Dedifferentiated amniotic fluid mesenchymal stem cell (primary cell): ENCODE measurements at regions not wholly inside any gene's neighbourhood (a gene's known extent, or its start where the extent isn't known, plus 50 kb on each side); places are given as distances from the start of the nearest gene placed in this dataset.
"Not testable (repeated sequence)": the region's sequence is repeated elsewhere in the genome, so short reads cannot be mapped to it uniquely, and the experiment has no call there.

ENCODE experiments used
- DNase-seq: peaks from one replicate; pipeline ENCODE4 v3.0.0-alpha.2; 2016; ENCODE audit errors: extremely low spot score

DNA sequence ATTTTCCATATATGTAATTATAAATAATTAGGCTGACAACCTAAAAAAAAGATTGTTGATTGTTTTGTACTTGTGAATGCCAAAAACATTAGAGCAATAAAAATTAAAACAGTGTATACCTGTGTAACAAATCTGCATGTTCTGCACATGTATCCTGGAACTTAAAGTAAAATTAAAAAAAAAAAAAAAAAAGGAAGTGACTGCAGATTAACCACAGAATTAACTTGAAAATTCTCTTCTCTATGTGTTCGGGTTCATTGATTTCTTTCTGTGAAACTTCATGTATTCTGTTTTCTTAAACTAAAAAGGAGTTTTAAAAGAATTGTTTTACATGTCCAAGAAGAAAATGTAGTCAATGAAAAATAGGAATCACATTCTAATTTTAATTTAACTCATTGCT, 95.7 kb downstream of the FASLG start:
- no peak for DNase-seq

GRCh38 chr1:172755099-172755498, 96.2 kb downstream of the FASLG start:
- no peak for DNase-seq

- no peak for DNase-seq
These were observed 97.1 kb downstream of the FASLG start for GRCh38 chr1:172756024-172756423.

DNA sequence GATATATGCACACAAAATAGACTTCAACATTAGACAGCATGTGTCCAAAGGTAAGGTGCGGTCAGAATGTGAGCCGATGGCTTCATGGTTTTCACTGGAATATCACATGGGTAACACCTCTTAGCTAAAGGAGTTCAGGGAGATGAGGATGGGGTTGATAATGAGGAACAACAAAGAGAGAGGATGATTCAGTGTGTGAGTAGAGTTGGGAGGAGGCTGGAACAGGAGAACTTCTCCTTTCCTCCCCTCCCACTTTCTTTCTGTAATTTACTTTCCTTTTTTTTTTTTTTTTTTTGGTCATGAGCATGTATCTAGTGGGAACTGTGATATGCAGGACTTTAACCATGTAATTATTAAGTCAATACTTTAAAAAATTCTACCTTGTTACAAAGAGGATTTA, 99.4 kb downstream of the FASLG start:
- DNase-seq: no peak

DNA sequence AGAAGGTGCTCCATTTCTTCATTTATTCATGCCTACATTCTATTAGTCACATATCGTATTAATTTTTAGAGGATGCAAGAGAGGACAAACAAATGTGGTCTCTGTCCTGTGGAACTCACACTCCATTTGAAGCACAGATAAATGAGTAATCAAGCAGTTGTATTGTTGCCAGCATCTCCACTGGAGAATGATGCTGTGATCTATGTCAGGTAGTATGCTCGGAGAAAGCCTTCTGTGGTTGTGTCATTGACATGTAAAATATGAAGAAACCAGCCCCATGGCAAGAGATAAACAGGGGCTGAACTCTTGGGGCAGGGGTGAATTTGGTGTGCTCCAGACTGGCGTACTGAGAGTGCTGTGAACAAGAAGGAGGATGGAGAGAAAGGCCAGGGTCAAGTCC, 101.2 kb downstream of the FASLG start:
- DNase-seq: no peak

DNA sequence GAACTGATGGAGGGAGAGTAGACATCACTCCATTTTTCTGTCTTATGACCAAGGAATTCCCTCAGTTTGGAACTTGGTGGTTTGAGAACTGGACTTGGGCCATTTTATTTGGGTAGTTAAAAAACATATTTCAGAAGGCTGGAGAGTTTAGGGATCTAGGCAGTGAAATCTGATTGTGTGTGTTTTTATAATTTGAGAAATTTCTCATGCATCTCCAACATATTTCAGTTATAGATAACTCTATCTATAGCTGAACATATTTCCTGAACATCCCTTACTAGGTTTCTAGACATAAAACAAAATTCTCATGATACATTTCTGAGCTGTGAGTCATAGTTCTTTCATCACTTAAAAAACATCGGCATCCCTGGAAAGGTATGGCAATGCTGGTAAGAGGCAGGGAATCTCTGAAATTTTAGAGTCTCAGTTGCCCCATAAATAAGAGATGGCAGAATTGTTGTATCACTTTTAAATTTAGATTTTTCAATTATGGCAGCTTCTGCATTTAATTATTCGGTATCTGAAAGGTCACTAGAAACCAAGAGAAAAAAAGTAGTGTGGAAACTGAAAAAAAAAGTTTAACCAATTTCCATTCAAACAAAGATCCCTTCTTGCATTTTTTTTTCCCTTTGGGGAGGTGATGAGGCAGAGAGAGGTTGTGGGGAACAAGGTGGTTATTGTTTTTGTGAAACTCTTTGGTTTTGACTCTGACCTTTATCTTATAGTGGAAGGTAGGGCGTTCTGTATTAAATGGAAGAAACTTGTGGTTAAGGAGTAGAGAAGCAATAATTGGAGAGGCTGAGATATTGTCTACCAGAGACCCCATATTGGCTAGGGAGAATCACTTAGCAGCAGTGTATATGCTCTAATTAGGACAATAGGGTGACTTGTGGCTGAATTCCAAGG, 102.9 kb downstream of the FASLG start:
- no peak for DNase-seq

- no peak for DNase-seq
These were observed 104.2 kb downstream of the FASLG start for GRCh38 chr1:172763057-172763456.

DNA sequence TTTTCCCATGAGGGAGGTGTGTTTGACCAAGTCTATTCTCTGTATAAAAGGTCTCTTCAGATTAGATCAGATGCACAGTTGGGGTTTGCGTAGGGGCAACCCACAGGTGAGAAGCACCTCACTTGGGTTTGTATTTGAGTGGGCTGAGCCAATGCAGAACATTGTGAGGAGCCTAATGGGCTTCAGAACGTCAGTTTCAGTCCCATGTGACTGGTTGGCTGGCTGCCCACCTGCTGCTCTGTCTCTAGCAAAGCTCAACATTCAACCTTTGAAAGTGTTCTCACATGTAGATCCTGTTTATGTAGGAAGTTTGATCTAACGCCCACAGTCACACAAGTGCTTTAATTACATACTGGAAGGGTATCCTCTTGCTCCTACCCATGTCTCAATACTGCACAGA, 105.5 kb downstream of the FASLG start:
- no peak for DNase-seq

GRCh38 chr1:172766462-172766861, 107.6 kb downstream of the FASLG start:
- DNase-seq: no peak

DNA sequence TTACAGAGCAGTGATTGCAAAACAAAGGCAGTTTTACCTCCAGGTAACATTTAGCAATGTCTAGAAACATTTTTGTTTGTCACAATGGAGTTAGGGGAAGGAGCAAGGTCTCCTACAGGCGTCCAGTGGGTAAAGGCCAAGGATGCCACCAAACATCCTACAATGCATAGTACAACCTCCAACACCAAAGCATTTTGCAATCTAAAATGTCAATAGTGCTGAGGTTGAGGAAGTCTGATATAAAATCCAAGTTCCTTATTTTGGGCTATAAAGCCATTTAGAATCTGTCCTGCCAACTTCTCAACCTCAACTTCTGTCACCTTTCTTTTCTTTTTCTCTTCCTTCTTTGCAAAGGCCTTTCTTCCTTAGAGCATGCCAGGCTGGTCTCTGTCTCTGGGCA, 111.2 kb downstream of the FASLG start:
- no peak for DNase-seq

DNA sequence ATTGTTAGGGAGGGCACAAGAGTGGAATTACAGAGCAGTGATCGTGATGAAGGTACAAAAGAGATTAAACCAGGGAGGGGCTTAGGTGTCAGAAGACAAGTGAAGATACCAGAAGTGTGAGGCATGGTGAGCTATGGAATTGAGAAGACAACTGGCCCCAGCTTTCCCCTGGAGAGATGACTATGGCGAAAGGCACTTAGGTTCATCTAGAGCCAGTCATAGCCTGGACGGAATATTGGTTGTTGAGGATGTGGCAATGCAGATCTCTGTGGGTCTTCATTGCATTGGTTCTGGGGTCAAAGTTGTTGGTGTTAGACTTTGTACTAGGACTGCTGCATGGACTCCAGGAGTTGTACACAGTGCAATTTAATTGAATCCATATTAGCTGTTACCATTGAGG, 115.7 kb downstream of the FASLG start:
- no peak for DNase-seq

DNA sequence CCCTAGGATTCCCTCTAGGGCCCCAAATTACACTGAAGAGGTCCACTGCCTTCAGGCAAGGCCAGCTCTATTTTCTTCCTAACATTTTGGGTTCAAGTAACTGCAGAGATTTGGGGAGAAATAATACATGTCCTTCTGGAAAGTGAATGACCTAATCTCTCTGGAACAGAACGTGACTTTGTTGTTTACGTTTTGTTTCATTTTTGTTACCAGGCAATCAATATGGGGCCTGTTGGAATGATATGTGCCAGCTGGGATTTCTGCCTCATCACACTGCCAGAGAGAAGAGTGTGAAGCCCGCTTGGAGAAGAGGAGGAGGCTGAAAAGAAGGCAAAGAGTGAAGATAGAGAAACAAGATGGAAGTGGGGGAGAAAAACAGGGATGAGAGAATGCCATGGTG, 116.7 kb downstream of the FASLG start:
- no peak for DNase-seq

DNA sequence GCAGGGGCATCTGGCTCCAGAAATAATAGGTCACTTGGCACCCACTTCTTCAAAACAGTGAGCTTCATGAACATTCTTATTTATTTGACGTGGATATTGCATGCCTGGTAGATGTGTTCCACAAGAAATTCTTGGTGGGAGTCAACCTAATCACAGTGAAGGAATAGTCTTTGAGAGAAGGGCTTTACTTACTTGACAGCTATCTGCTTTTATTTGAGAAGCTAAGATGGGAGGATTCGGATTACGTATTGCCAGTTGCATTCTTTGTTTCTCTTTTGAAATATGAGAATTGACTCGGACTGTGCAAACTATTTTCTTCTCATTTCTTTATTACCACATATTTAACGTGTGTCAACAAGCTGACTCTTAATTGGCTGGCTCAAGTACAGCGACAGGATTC, 117.2 kb downstream of the FASLG start:
- DNase-seq: no peak

- no peak for DNase-seq
These were observed 118.9 kb downstream of the FASLG start for GRCh38 chr1:172777767-172778166.

GRCh38 chr1:172778456-172779455, 119.9 kb downstream of the FASLG start:
- no peak for DNase-seq

GRCh38 chr1:172779491-172779890, 120.6 kb downstream of the FASLG start:
- DNase-seq: no peak

- DNase-seq: no peak
These were observed 122.7 kb downstream of the FASLG start for GRCh38 chr1:172781513-172782140.

- no peak for DNase-seq
These were observed 130.9 kb downstream of the FASLG start for GRCh38 chr1:172789840-172790239.

DNA sequence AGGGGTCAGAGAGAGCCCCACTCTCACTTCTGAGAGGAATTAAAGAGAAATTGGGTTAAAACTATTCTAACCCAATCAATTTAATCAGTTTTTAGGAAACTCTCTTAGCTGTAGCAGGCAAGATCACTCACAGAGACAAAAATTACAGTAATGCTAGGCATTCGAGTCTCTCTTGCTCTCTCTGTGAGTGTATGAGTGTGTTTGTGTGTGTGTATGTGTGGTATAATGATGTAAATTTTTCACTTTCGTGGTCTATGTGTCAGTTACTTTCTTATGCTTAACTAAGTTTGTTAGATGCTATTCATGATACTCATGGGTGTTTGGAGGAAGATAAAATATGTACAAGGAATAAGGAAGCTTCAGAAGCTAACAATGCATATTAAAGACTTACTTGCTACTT, 131.3 kb downstream of the FASLG start:
- no peak for DNase-seq

- DNase-seq: no peak
These were observed 134.9 kb downstream of the FASLG start for GRCh38 chr1:172793823-172794222.

DNA sequence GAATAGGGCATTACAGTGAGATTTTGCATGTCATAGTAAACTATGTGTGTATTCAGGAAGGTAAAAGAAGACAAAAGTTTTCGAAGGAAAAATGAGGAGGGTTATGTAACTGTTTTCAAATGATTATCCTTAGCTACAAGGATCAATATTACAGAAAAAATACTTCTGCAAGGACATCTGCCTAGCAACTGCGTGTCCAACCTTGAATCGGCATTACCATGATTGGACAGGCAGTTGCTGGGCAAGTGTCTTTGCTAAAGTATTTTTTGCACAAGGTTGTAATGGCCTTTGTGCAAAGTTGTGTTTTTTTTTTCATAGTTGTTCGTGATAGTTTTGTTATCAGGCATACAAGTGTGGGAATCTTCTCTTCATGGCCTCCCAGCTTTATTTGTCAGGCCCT, 136.8 kb downstream of the FASLG start:
- DNase-seq: no peak

DNA sequence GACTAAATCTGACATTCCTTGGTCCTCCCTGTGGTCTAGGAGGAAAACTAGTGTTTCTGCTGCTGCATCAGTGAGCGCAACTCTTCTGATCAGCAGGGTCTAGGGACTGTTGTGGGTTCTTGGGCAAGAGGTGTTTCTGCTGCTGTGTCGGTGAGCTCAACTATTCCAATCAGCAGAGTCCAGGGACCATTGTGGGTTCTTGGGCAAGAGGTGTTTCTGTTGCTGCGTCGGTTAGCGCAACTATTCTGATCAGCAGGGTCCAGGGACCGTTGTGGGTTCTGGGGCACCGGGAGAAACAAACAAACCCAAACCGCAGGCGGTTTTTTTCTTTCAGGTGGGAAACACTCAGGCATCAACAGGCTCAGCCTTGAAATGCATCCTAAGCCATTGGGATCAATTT, 140.9 kb downstream of the FASLG start:
- DNase-seq: not testable (repeated sequence)
